GM23248 (cell line): ENCODE measurements at regions not wholly inside any gene's neighbourhood (a gene's known extent, or its start where the extent isn't known, plus 50 kb on each side); places are given as distances from the start of the nearest gene placed in this dataset.

Experiments
- DNase-seq: peaks from one replicate; pipeline ENCODE4 v3.0.0-alpha.2; 2015
- H2AFZ ChIP-seq: fragments of 200-600 bp; sonication (generic); 2 replicates; pipeline ENCODE4 v1.6.1; 2016; ENCODE audit warnings: antibody characterized with exemption
- H3F3A ChIP-seq: fragments of 200-600 bp; sonication (generic); 2 replicates; pipeline ENCODE4 v1.6.1; 2016; ENCODE audit warnings: mild to moderate bottlenecking, antibody characterized with exemption, mixed run types; ENCODE audit not compliant: insufficient read depth
- H3K27ac ChIP-seq: fragments of 200-600 bp; sonication (generic); 2 replicates; pipeline ENCODE4 v1.5.1; 2016; ENCODE audit warnings: mild to moderate bottlenecking
- H3K27me3 ChIP-seq: fragments of 200-600 bp; sonication (generic); replicated peaks from 2 replicates; pipeline ENCODE4 v1.6.1; 2016; ENCODE audit warnings: mild to moderate bottlenecking; ENCODE audit not compliant: insufficient read depth
- H3K36me3 ChIP-seq: fragments of 200-600 bp; sonication (generic); 2 replicates; pipeline ENCODE4 v1.6.1; 2016; ENCODE audit warnings: low read depth, mild to moderate bottlenecking
- H3K4me1 ChIP-seq: fragments of 200-600 bp; sonication (generic); 2 replicates; pipeline ENCODE4 v1.6.1; 2016; ENCODE audit warnings: mild to moderate bottlenecking; ENCODE audit not compliant: insufficient read depth
- H3K4me2 ChIP-seq: fragments of 200-600 bp; sonication (generic); one replicate; pipeline ENCODE4 v1.6.1; 2016; ENCODE audit warnings: mild to moderate bottlenecking; ENCODE audit not compliant: unreplicated experiment
- H3K4me3 ChIP-seq: fragments of 200-600 bp; sonication (generic); 2 replicates; pipeline ENCODE4 v1.5.1; 2016; ENCODE audit warnings: mild to moderate bottlenecking
- H3K79me2 ChIP-seq: fragments of 200-600 bp; sonication (generic); 2 replicates; pipeline ENCODE4 v1.6.1; 2016; ENCODE audit warnings: mild to moderate bottlenecking; ENCODE audit not compliant: insufficient read depth
- H3K9ac ChIP-seq: fragments of 200-600 bp; sonication (generic); 2 replicates; pipeline ENCODE4 v1.6.1; 2016; ENCODE audit warnings: mild to moderate bottlenecking
- H3K9me2 ChIP-seq: fragments of 200-600 bp; sonication (generic); 2 replicates; pipeline ENCODE4 v1.6.1; 2016; ENCODE audit warnings: mixed run types, mild to moderate bottlenecking, moderate library complexity; ENCODE audit not compliant: insufficient read depth
- H3K9me3 ChIP-seq: fragments of 200-600 bp; sonication (generic); one replicate; pipeline ENCODE4 v1.6.1; 2017; ENCODE audit warnings: low read depth
- H4K20me1 ChIP-seq: fragments of 200-600 bp; sonication (generic); 2 replicates; pipeline ENCODE4 v1.6.0; 2016; ENCODE audit not compliant: insufficient read depth
- EZH2 ChIP-seq: fragments of 200-600 bp; sonication (generic); IDR thresholded peaks from 2 replicates; pipeline ENCODE4 v1.6.1; 2018; ENCODE audit warnings: antibody characterized with exemption, mild to moderate bottlenecking; ENCODE audit not compliant: insufficient read depth, poor library complexity, severe bottlenecking
- EZH2phosphoT487 ChIP-seq: fragments of 200-600 bp; sonication (generic); IDR thresholded peaks from 2 replicates; pipeline ENCODE4 v1.6.1; 2018; ENCODE audit warnings: antibody characterized with exemption, moderate library complexity, mild to moderate bottlenecking, low read depth; ENCODE audit not compliant: insufficient read depth
- WGBS, 2 experiments: methylation state at CpG; one replicate each; pipeline ENCODE4 v1.1.6; 2015 to 2017; ENCODE audit warnings: low lambda C conversion rate in 2 of 2, low coverage in 1 of 2; ENCODE audit errors: missing lambda C conversion rate in 2 of 2; 5-methylcytosine and 5-hydroxymethylcytosine counted together
- in situ Hi-C: fragments of 300-500 bp; cut with MboI; formaldehyde crosslinking; loops from 2 replicates; pipeline ENCODE4 v1.15.0; 2020

DNA sequence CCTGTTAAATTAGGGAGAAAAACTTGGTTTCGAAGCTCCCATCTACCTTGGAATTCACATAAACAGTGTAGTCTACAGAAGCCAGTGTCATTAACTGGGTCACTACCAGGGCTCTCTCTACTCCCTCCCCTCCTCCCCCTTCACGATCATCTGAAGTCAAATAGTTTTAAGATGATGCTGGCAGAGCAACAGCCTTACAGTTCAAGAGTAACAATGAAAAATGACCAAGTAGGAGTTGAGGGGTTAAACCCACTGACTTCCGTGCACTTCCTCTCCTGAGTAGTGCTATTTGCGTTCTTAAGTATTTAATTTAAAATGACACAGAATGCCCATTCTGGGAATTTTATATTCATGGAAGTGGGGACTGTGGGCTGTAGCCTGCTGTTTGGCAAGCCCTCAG, 236.9 kb downstream of the SIPA1L2 start:
- no peak for DNase-seq
- no peaks in the 10 kb centered on the region for H3K27me3 ChIP-seq
- 49 to 52% methylated on average over 4 of the region's 4 CpGs for WGBS, 2 experiments

DNA sequence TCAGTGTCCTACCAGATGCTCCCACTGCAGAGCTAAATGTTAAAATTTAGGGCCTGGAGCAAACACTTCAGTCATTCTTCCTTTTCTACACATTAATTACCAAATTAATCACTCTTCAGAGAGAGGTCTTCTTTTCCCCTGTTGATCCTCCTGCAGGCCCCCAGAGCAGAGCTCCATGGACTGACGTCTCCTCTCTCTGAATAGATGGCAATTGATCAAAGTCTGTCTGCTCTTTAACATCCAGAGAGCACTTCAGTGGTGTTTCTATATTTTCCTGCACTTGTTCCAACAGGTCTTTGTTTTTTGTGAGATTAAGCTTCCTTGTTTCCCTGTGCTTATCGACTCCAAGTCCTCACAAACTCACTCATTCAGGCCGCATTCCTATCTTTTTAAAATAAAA, 239.3 kb downstream of the SIPA1L2 start:
- TF ChIP-seq EZH2phosphoT487 (no peak), EZH2 (no peak)

More for the DNA sequence above, 236.9 kb downstream of the SIPA1L2 start:
- no peaks in the 10 kb centered on the region for H3K79me2 ChIP-seq
- no peaks in the 10 kb centered on the region for H3K9me2 ChIP-seq
- no peaks in the 10 kb centered on the region for H3K4me1 ChIP-seq
- H3K9me3 ChIP-seq: no peaks in the 10 kb centered on the region
- no peaks in the 10 kb centered on the region for H4K20me1 ChIP-seq
- H3F3A ChIP-seq: no peaks in the 10 kb centered on the region
- no peak overlapping the region for H3K4me3 ChIP-seq
- H3K27ac ChIP-seq: no peak overlapping the region
- no peak overlapping the region for H3K9ac ChIP-seq
- no peak overlapping the region for H2AFZ ChIP-seq
- no peak overlapping the region for H3K4me2 ChIP-seq
- H3K36me3 ChIP-seq: no peaks in the 10 kb centered on the region
- in situ Hi-C loops: no loop called here
- no peak for TF ChIP-seq EZH2phosphoT487
- TF ChIP-seq EZH2: no peak

DNA sequence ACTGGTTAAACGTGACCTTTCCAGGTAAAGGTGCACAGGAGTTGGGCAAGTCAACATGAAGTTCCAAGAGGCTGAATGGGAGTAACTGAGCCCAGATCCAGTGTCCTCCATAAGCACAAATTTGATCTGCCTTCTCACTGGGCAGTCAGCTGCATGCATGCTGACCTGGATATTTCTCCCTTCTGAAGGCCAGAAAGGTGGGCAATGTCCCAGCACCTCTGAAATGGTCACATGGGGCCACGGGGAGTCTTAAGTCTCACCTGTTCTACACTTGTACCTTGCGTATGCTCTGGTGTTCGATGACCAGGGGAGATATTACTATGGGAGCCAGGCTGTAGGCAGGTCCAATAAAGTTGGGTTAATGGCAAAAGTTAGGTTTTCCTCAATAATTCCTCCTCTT, 240.2 kb downstream of the SIPA1L2 start:
- no peak for DNase-seq
- no peak for TF ChIP-seq EZH2phosphoT487
- no peak for TF ChIP-seq EZH2
- H3K27ac ChIP-seq: no peak overlapping the region
- no peak overlapping the region for H3K9ac ChIP-seq
- no peak overlapping the region for H2AFZ ChIP-seq
- peaks cover 7% of the 10 kb centered on the region; the same call in 1 of the 2 replicates for H3K4me1 ChIP-seq
- no peaks in the 10 kb centered on the region for H3F3A ChIP-seq
- no peaks in the 10 kb centered on the region for H3K36me3 ChIP-seq
- no peaks in the 10 kb centered on the region for H3K79me2 ChIP-seq
- H3K9me3 ChIP-seq: no peaks in the 10 kb centered on the region
- no peaks in the 10 kb centered on the region for H4K20me1 ChIP-seq
- H3K9me2 ChIP-seq: no peaks in the 10 kb centered on the region
- WGBS, 2 experiments: 50 to 52% methylated on average over 4 of the region's 4 CpGs
- in situ Hi-C loops: no loop called here
- no peak overlapping the region for H3K4me2 ChIP-seq
- H3K4me3 ChIP-seq: no peak overlapping the region
- no peaks in the 10 kb centered on the region for H3K27me3 ChIP-seq

More for the DNA sequence above, 239.3 kb downstream of the SIPA1L2 start:
- H3K9ac ChIP-seq: no peak overlapping the region
- H3K79me2 ChIP-seq: no peaks in the 10 kb centered on the region
- no peak overlapping the region for H3K4me3 ChIP-seq
- DNase-seq: no peak
- no peak overlapping the region for H2AFZ ChIP-seq
- no peaks in the 10 kb centered on the region for H3K27me3 ChIP-seq
- in situ Hi-C loops: no loop called here
- no peaks in the 10 kb centered on the region for H3K9me2 ChIP-seq
- H4K20me1 ChIP-seq: no peaks in the 10 kb centered on the region
- no peaks in the 10 kb centered on the region for H3F3A ChIP-seq
- H3K27ac ChIP-seq: no peak overlapping the region
- no peaks in the 10 kb centered on the region for H3K4me1 ChIP-seq
- H3K4me2 ChIP-seq: no peak overlapping the region
- 54 to 75% methylated on average over 3 of the region's 3 CpGs for WGBS, 2 experiments
- no peaks in the 10 kb centered on the region for H3K36me3 ChIP-seq
- no peaks in the 10 kb centered on the region for H3K9me3 ChIP-seq

DNA sequence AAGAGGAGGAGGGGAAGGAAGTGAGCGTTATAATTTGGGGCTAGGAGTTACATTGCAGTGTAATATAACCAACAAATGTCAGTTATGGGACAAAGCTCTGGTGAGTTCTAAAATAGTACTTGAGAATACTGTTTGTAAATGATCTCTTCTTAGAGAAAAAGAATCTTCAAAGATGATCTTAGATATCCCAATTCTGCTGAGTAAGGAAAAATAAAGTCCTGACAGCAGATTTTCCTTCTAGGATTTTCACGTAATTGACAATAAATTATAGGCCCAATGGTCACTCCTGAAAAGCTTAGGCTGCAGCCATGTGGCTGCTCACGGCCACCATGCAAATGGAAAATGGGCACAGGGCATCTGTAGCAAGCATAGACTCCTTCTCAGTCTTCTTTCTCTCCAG, 241.6 kb downstream of the SIPA1L2 start:
- no peak overlapping the region for H3K27ac ChIP-seq
- no peaks in the 10 kb centered on the region for H4K20me1 ChIP-seq
- H3K4me3 ChIP-seq: no peak overlapping the region
- no peaks in the 10 kb centered on the region for H3K79me2 ChIP-seq
- H3K4me2 ChIP-seq: no peak overlapping the region
- H2AFZ ChIP-seq: no peak overlapping the region
- TF ChIP-seq EZH2phosphoT487: no peak
- no peak for TF ChIP-seq EZH2
- no peaks in the 10 kb centered on the region for H3K9me3 ChIP-seq
- WGBS, 2 experiments: 58 to 70% methylated on average over 3 of the region's 3 CpGs
- no peaks in the 10 kb centered on the region for H3K36me3 ChIP-seq
- no peaks in the 10 kb centered on the region for H3K9me2 ChIP-seq
- H3K27me3 ChIP-seq: no peaks in the 10 kb centered on the region
- peaks cover 7% of the 10 kb centered on the region; the same call in 1 of the 2 replicates for H3K4me1 ChIP-seq
- no peak for DNase-seq
- in situ Hi-C loops: no loop called here
- no peak overlapping the region for H3K9ac ChIP-seq
- no peaks in the 10 kb centered on the region for H3F3A ChIP-seq
